Retinal pigment epithelial cell (primary cell): ENCODE measurements at regions not wholly inside any gene's neighbourhood (a gene's known extent, or its start where the extent isn't known, plus 50 kb on each side); places are given as distances from the start of the nearest gene placed in this dataset.

Source experiments
- DNase-seq: peaks from one replicate; pipeline ENCODE4 v3.0.0-alpha.2; 2010; ENCODE audit warnings: low read depth
- H3K4me3 ChIP-seq: 2 replicates; pipeline ENCODE4 v1.5.1; 2011; ENCODE audit warnings: mild to moderate bottlenecking, low read length, control low read depth, moderate library complexity
- TF ChIP-seq, protein P1 (sequence below): conservative IDR thresholded peaks from 2 replicates; pipeline ENCODE4 v1.5.1; 2011; ENCODE audit warnings: low read depth, low read length, control low read depth, inconsistent platforms

- no peak overlapping the region for H3K4me3 ChIP-seq
- DNase-seq, result no peak
- TF ChIP-seq, protein P1, sequence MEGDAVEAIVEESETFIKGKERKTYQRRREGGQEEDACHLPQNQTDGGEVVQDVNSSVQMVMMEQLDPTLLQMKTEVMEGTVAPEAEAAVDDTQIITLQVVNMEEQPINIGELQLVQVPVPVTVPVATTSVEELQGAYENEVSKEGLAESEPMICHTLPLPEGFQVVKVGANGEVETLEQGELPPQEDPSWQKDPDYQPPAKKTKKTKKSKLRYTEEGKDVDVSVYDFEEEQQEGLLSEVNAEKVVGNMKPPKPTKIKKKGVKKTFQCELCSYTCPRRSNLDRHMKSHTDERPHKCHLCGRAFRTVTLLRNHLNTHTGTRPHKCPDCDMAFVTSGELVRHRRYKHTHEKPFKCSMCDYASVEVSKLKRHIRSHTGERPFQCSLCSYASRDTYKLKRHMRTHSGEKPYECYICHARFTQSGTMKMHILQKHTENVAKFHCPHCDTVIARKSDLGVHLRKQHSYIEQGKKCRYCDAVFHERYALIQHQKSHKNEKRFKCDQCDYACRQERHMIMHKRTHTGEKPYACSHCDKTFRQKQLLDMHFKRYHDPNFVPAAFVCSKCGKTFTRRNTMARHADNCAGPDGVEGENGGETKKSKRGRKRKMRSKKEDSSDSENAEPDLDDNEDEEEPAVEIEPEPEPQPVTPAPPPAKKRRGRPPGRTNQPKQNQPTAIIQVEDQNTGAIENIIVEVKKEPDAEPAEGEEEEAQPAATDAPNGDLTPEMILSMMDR, result no peak
These were observed 57.1 kb upstream of the STX18 start for GRCh38 chr4:4598851-4599411.

DNA sequence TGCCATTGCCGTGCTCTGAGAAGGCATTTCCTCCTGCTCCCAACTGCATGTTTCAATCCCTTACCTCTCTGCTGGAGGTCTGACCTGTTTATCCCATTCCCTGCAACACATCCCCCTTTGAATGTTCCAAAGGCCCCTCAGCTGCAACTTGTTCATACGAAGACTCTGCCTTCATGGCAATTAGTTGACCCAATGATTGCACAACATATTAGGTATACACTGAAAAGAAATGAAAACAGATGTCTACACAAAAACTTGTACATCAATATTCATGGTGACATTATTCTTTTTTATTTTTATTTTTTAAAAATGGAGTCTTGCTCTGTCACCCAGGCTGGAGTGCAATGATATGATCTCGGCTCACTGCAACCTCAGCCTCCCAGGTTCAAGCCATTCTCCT lies 54.9 kb upstream of the STX18 start:
- no peak overlapping the region for H3K4me3 ChIP-seq
- no peak for DNase-seq

GRCh38 chr4:4595252-4595651 lies 53.4 kb upstream of the STX18 start:
- DNase-seq, result no peak
- H3K4me3 ChIP-seq, result no peak overlapping the region
- TF ChIP-seq, protein P1, result no peak

More for the DNA sequence above, 54.9 kb upstream of the STX18 start:
- TF ChIP-seq, protein P1, result no peak

DNA sequence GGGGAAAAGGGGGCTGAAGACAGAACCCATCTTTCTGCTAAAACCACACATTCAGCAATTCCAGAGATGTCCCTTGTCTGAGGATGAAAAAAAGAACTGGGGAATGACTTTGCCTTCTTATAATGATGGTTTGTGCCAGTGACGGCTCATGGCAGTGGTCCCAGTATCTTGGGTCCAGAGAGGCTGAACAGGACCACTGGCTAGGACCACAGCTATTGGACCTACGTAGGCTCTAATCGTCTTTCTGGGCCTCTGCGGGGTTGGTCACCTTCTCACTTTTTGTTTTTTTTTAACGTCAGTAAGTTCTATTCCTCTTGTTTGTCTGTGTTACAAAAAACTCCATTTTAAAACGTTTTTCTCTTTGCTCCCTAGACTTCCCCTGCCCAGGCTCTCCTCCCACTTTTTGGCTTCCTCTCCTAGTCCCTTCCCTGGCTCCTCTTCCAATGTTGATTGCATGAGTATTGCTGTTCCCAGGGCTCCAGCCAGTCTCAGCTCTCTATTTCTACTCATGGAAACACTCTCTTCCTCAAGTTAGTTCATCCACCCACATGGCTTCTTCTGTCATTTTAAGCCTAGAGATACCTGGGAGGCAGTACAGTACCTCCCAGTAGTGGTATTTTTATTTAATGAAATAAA lies 52.6 kb upstream of the STX18 start:
- no peak overlapping the region for H3K4me3 ChIP-seq
- no peak for DNase-seq
- TF ChIP-seq, protein P1, result no peak

DNA sequence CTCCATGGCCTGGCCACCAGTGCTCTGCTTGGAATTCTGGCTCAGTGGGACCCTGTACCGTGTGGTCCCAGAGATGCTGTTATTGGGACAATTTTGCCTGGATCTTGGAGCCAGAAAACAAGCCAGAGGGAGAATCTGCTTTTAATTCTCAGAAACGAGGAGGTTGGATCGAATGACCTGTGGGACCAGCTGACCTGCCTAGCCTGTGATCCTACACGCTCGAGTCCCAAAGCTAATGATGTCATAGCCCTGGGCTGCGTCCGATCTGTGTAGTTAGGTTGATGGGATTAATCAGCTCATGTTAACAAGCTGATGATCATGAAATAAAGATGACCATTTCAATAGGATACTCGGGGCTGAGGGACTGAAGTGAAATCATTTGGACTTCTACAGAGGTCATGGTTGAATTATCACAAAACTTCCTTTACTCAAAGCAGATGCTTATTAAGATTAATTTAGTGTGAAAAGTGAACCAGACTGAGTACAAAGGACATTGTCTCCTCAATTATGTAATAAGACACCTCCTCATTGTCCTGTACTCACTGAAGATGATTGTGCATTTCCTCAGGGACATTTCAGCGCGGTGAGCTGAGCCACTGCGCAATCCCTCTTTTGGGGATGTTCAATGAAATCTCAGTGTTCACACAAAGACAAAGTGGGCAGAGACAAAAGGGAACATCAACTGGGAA lies 51.9 kb upstream of the STX18 start:
- H3K4me3 ChIP-seq, result no peak overlapping the region
- TF ChIP-seq, protein P1, result no peak
- no peak for DNase-seq

DNA sequence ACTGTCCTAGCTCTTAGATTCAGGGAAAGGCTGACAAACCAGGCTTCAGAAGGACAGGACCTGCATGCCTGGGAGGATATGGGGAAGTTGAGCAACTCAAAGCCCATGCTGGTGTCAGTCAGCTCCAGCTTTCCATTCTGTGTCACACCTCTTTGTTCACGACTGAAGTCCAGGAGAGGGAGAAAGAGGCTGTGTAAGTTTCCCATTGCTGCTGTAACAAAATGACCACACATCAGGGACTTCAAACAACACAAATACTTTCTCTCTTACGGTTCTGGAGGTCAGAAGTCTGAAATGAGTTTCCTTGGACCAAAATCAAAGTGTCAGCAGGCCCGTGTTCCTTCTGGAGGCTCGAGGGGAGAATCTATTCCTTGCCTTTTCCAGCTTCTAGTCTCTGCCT lies 50.6 kb upstream of the STX18 start:
- H3K4me3 ChIP-seq, result no peak overlapping the region
- no peak for DNase-seq
- TF ChIP-seq, protein P1, result no peak
